Neutrophil (primary cell): ENCODE measurements at regions not wholly inside any gene's neighbourhood (a gene's known extent, or its start where the extent isn't known, plus 50 kb on each side); places are given as distances from the start of the nearest gene placed in this dataset.

Source experiments
- H3K27ac ChIP-seq: fragments of 200-600 bp; sonication (generic); 2 replicates; pipeline ENCODE4 v1.5.1; 2016; ENCODE audit warnings: mild to moderate bottlenecking, moderate library complexity
- H3K27me3 ChIP-seq: fragments of 200-600 bp; sonication (generic); 2 replicates; pipeline ENCODE4 v1.6.0; 2016; ENCODE audit warnings: mild to moderate bottlenecking
- H3K36me3 ChIP-seq: fragments of 200-600 bp; sonication (generic); 2 replicates; pipeline ENCODE4 v1.5.1; 2017
- H3K4me1 ChIP-seq, 2 experiments: fragments of 200-600 bp in 1 of 2; sonication (generic) in 1 of 2; 1 replicate in 1 of 2; 2 replicates in 1 of 2; pipeline versions ENCODE4 v1.5.1 to v1.6.1; 2013 to 2016; ENCODE audit warnings: low read depth in 1 of 2, low read length in 1 of 2, mild to moderate bottlenecking in 1 of 2, moderate library complexity in 1 of 2; ENCODE audit not compliant: control insufficient read depth in 1 of 2, insufficient read depth in 1 of 2
- H3K4me3 ChIP-seq, 2 experiments: fragments of 200-600 bp in 1 of 2; sonication (generic) in 1 of 2; 1 replicate in 1 of 2; 2 replicates in 1 of 2; pipeline ENCODE4 v1.5.1; 2013 to 2016; ENCODE audit warnings: low read depth in 1 of 2, low read length in 1 of 2, mild to moderate bottlenecking in 1 of 2, moderate library complexity in 1 of 2
- H3K9me3 ChIP-seq: fragments of 200-600 bp; sonication (generic); 2 replicates; pipeline ENCODE4 v1.5.1; 2016
- TF ChIP-seq, protein P1 (sequence below): fragments of 200-600 bp; sonication (generic); IDR thresholded peaks from 2 replicates; pipeline ENCODE4 v1.5.1; 2016; ENCODE audit warnings: antibody characterized with exemption

DNA sequence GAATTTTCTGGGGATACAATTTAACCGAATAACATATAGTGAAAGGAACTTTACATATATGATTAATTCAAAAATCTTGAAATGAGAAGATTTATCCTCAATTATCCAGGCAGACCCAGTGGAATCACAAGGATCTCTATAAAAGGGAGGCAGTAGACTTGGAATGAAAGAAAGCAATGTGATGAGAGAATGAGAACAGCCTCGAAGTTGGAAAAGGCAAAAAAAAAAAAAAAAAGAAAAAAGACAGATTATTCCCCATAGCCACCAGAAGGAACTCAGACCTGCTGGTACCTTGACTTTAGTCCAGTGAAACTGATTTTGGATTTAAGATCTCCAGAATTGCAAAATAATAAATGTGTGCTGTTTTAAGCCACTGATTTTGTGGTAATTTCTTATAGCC lies 416.3 kb upstream of the OR4E1 start:
- H3K27me3 ChIP-seq = no peaks in the 10 kb centered on the region
- H3K36me3 ChIP-seq = no peaks in the 10 kb centered on the region
- no peaks in the 10 kb centered on the region for H3K4me1 ChIP-seq
- H3K9me3 ChIP-seq = no peaks in the 10 kb centered on the region
- TF ChIP-seq, protein P1, sequence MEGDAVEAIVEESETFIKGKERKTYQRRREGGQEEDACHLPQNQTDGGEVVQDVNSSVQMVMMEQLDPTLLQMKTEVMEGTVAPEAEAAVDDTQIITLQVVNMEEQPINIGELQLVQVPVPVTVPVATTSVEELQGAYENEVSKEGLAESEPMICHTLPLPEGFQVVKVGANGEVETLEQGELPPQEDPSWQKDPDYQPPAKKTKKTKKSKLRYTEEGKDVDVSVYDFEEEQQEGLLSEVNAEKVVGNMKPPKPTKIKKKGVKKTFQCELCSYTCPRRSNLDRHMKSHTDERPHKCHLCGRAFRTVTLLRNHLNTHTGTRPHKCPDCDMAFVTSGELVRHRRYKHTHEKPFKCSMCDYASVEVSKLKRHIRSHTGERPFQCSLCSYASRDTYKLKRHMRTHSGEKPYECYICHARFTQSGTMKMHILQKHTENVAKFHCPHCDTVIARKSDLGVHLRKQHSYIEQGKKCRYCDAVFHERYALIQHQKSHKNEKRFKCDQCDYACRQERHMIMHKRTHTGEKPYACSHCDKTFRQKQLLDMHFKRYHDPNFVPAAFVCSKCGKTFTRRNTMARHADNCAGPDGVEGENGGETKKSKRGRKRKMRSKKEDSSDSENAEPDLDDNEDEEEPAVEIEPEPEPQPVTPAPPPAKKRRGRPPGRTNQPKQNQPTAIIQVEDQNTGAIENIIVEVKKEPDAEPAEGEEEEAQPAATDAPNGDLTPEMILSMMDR = no peak
- H3K27ac ChIP-seq = no peak overlapping the region
- H3K4me3 ChIP-seq = no peak overlapping the region

DNA sequence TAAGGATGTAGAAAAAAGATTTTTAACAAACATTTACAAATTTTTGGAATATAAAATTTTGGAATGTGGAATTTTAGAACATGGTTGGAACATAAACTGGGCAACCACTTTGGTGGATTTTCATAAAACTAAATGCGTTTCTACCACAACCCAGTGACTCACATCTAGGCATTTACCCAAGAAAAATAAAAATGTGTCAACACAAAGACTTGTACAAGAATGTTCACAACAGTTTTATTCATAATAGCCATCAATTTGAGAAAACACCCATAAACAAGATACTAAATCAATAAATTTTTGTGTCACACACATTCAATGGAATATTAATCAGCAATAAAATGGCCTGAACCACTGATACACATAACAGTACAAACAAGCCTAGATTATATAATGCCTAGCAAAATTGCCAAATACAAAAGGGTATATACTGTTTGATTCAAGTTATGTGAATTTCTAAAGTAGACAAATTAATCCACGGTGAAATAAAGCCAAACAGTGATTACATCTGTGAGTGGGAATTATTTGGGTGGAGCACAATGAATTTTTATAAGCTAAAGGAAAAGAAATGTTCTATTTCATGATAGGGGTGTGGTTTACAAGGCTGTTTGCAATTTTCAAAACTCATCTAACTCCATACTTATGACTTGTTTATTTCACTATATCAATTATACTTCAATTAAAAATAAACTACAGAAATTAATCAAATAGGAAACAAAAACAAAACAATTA lies 415.2 kb upstream of the OR4E1 start:
- H3K4me3 ChIP-seq = no peak overlapping the region
- H3K27me3 ChIP-seq = no peaks in the 10 kb centered on the region
- TF ChIP-seq, protein P1 = no peak
- H3K4me1 ChIP-seq = no peaks in the 10 kb centered on the region
- H3K36me3 ChIP-seq = no peaks in the 10 kb centered on the region
- H3K27ac ChIP-seq = no peak overlapping the region
- H3K9me3 ChIP-seq = no peaks in the 10 kb centered on the region

DNA sequence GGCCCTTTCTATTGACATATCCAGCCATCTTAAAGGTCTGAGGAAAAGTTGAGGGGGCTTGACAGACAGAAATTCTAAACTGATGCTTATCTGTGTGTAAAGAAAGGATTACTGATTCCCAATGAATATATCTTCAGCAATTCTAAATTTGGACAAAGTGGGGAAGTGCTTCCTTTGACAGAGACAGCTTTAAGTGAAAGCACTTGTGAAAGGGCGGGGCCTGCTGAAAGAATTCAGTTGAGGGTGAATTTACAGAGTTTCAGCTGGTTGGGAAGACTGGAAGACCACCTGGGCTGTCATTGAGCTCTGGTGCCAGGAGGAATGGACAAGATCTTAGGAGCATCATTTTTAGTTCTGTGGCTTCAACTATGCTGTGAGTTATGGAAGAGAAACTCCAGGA lies 412.5 kb upstream of the OR4E1 start:
- Histone ChIP-seq H3K27me3 (no peaks in the 10 kb centered on the region), H3K27ac (no peak overlapping the region), H3K4me3 (no peak overlapping the region), H3K9me3 (no peaks in the 10 kb centered on the region), H3K36me3 (no peaks in the 10 kb centered on the region), H3K4me1 (no peaks in the 10 kb centered on the region)
- TF ChIP-seq, protein P1 = no peak

DNA sequence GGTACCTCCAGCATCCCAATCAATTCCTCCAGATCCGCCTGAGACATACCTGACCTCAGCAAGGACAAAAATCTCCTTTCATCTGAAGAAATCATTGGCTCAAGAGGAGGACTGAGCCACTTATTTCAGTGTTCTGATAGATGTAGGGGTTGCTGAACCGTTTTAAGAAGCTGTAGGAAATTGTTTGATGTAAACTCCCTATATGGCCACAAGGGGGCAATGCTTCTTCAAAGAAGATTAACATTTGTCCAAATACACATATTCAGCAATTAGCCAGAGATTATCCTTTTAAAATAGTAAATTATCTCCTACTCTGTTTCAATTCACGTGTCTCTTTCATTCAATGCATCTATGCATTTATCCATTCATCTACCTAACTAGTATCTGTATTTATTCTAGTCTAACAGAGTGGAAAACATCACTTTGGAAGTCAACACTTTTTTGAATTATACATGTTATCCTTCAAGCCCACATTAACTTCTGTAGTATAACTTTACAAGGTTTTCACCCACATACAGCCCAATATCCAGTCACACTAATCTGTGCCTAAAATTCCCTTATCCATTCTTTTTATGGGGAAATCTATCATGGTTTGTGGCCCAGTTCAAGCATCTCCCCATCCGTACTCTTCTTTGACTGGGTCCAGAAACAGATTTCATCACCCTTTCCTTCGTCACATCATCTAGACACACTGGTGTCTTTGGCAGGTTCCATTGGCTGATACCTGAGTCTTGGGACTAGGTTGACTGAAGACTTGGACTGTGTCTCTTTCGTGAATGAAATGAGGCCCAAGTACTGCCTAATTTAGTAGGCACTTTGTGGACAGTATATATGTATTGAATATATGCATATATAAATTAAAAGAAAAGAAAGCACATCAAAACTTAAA lies 411.0 kb upstream of the OR4E1 start:
- H3K27me3 ChIP-seq = no peaks in the 10 kb centered on the region
- no peaks in the 10 kb centered on the region for H3K36me3 ChIP-seq
- TF ChIP-seq, protein P1 = peak; percentile 54
- no peak overlapping the region for H3K4me3 ChIP-seq
- no peaks in the 10 kb centered on the region for H3K9me3 ChIP-seq
- no peak overlapping the region for H3K27ac ChIP-seq
- H3K4me1 ChIP-seq = no peaks in the 10 kb centered on the region

DNA sequence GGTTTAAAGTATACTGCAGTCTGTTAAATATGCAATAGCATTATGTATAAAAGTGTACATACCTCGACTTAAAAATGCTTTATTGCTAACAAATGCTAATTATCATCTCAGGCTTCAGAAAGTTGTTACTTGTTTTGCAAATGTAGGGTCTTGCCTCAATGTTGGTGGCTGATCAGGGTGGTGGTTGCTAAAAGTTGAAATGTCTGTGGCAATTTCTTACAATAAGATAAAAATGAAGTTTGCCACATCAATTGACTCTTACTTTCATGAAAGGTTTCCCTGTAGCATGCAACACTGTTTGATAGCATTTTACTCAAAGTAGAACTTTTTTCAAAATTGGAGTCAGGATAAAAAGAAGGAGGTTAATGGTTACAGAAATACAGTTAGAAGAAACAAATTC lies 407.7 kb upstream of the OR4E1 start:
- no peaks in the 10 kb centered on the region for H3K27me3 ChIP-seq
- H3K4me3 ChIP-seq = no peak overlapping the region
- H3K27ac ChIP-seq = no peak overlapping the region
- no peaks in the 10 kb centered on the region for H3K4me1 ChIP-seq
- H3K9me3 ChIP-seq = no peaks in the 10 kb centered on the region
- H3K36me3 ChIP-seq = no peaks in the 10 kb centered on the region
- TF ChIP-seq, protein P1 = no peak
